GM13976 (cell line): ENCODE measurements at regions not wholly inside any gene's neighbourhood (a gene's known extent, or its start where the extent isn't known, plus 50 kb on each side); places are given as distances from the start of the nearest gene placed in this dataset.

Experiments used
- DNase-seq: peaks from one replicate; pipeline ENCODE4 v3.0.0; 2012; ENCODE audit warnings: low spot score
- in situ Hi-C: fragments of 300-500 bp; cut with MboI; formaldehyde crosslinking; loops from one replicate; pipeline ENCODE4 v1.12.0; 2022; ENCODE audit warnings: low sequenced_read_pairs, mixed read lengths, inconsistent platforms; ENCODE audit not compliant: unreplicated experiment
- TF ChIP-seq, protein P1 (sequence below): IDR thresholded peaks from 2 replicates; pipeline ENCODE4 v1.5.1; 2012; ENCODE audit warnings: borderline replicate concordance, mild to moderate bottlenecking; ENCODE audit not compliant: insufficient read depth; ENCODE audit errors: extremely low read depth, missing control alignments, control extremely low read depth

DNA sequence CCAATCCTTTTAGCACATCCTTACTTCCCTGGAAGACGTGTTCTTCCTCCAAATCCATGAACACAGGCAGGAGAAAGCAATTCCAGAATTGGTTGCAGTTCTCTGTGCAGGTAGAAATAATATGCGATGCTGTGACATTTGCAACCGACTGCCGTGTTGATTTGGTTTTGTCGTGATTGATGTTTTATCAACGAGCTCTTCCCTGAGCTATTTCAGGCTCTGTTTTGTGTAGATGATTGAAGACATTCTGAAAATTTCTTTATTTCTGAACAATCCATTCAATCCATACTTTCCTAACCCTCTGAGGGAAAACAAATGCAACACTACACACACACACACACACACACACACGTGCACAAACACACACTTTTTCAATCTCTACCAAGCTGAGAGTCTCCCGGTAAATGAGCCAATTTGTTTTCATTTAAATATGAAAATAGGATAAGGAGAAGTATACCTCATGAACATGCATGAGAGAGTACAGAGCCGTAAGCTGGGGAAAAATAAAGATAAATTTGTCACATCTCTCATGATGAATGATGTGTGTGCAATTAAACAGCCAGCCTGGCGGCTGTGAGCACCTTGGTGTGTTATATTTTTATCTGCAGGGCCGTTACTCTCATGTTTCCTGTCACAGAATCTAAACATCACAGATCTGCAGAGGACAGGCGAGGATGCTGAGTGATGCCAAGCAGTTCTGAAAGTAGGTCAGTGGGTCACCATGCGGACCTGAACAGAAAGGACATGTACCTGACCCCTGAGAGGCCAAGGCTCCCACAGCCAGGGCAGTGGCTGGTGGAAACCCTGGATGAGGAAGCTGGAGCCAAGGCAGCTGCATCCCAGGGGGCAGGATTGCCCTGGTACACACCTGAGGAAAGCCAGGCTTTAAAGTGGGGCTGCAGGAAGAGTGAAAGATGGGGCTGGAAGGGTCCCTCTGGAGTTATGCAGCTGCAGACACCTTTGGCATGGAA, 64.8 kb downstream of the PDCL3 start:
- in situ Hi-C loops = no loop called here
- TF ChIP-seq, protein P1, sequence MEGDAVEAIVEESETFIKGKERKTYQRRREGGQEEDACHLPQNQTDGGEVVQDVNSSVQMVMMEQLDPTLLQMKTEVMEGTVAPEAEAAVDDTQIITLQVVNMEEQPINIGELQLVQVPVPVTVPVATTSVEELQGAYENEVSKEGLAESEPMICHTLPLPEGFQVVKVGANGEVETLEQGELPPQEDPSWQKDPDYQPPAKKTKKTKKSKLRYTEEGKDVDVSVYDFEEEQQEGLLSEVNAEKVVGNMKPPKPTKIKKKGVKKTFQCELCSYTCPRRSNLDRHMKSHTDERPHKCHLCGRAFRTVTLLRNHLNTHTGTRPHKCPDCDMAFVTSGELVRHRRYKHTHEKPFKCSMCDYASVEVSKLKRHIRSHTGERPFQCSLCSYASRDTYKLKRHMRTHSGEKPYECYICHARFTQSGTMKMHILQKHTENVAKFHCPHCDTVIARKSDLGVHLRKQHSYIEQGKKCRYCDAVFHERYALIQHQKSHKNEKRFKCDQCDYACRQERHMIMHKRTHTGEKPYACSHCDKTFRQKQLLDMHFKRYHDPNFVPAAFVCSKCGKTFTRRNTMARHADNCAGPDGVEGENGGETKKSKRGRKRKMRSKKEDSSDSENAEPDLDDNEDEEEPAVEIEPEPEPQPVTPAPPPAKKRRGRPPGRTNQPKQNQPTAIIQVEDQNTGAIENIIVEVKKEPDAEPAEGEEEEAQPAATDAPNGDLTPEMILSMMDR = no peak
- DNase-seq = no peak

DNA sequence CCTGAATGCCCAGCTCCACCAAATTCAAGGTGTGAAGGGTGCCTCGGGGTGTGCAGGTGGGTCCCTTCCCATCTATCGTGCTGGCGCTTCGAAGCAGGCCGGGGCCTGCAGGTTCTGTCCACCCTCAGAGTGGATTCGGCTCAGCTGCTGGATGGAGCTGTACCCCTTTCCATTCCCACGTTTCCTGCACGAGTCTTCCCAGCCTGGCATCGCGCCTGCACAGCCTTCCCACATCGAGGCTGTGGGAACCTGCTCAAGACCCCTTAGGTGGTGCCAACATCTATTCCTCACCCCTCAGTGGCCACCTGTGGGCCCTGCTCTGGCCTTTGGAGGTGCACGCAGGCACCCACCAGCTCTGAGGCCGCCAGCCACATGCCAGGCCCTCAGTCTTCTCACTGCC, 65.7 kb downstream of the PDCL3 start:
- DNase-seq = no peak
- TF ChIP-seq, protein P1 = no peak
- in situ Hi-C loops = no loop called here

DNA sequence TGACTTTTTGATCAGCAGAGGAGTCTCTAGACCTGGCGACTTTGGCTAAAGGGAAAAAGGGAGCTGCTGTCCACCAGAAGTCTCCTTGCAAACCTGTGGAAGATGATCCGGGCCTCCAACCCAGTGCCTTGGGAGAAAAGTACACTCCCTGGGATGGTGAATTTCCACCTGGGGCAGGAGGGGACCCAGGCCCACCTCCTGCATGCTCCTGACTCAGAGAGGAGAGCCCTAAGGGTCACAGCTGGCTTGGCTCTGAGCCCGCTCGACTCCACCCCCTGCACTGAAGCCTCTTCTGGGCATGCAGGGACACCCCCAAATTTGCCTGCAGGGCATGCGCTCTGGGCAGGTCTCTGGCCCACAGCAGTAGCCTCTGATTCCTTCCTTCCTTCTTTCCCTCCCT, 66.5 kb downstream of the PDCL3 start:
- in situ Hi-C loops = no loop called here
- TF ChIP-seq, protein P1 = no peak
- DNase-seq = no peak

DNA sequence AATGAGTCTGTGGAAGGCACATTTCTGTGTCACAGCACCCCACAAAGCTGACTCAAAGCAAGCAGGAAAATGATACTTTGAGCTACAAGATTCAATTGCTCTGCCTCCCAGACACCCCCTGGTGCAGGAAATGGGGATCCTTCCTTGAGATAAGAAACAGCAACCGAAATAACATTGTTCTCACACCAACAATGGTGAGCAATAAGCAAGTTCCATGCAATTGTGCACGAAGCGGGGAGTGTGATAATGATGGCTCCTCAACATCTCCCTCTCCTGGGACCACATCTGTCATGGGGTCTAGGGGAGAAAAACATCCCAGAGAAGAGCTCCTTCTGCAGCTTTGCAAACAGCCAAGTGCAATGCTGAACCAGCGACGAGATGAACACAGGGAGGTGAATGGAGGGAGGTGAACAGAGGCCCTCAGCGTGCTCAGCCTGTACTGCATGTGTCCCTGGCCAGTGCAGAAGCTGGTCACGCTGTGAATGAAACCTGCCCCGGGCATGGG, 67.7 kb downstream of the PDCL3 start:
- in situ Hi-C loops = no loop called here
- no peak for DNase-seq
- TF ChIP-seq, protein P1 = no peak

DNA sequence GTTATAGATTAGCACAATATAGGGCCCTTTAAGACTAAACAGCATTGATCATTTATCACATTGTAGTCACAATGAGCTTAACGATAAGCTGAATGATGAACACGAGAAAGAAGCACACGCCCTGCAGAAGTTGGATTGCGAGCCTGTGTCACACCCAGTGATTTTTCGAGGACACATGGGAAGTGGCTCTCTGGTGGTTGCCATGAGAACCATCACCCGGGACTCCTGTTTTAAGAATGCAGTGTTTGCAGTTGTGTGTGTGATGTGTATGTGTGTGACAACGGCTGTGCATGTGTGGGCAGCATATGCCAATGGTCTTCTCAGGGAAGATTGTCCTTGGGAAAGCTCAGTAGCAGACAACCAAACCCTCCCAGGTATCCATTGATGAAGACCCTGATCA, 69.2 kb downstream of the PDCL3 start:
- in situ Hi-C loops = no loop called here
- TF ChIP-seq, protein P1 = no peak
- DNase-seq = no peak

DNA sequence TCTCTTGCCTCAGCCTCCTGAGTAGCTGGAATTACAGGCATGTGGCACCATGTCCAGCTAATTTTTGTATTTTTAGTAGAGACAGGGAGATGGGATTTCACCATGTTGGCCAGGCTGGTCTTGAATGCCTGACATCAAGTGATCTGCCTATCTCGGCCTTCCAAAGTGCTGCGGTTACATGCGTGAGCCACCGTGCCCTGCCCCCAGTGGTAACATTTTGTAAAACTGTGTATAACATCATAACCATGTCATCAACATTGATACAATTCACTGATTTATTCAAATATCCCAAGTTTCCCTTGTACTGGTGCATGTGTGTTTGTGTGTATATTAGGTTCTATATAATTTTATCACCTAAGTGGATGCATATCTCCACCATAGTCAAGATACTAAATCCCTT, 70.0 kb downstream of the PDCL3 start:
- in situ Hi-C loops = no loop called here
- TF ChIP-seq, protein P1 = no peak
- no peak for DNase-seq
